GM10248 (cell line): ENCODE measurements at regions not wholly inside any gene's neighbourhood (a gene's known extent, or its start where the extent isn't known, plus 50 kb on each side); places are given as distances from the start of the nearest gene placed in this dataset.
"Not testable (repeated sequence)": the region's sequence is repeated elsewhere in the genome, so short reads cannot be mapped to it uniquely, and the experiment has no call there.

ENCODE experiments used
- CTCF ChIA-PET: fragments of 300-600 bp; sonication (Branson Sonifier 250); formaldehyde crosslinking; extraction: SDS; loops from one replicate; lab custom pipeline; 2021; ENCODE audit warnings: antibody characterized with exemption; lab: Yijun Ruan, JAX
- POLR2A ChIA-PET: fragments of 350-650 bp; sonication (Branson Sonifier 250); formaldehyde crosslinking; extraction: SDS; loops from one replicate; lab custom pipeline; 2020; ENCODE audit warnings: antibody characterized with exemption; lab: Yijun Ruan, JAX
- DNase-seq: peaks from one replicate; pipeline ENCODE4 v3.0.0; 2012; ENCODE audit errors: extremely low spot score
- CTCF ChIP-seq: IDR thresholded peaks from 2 replicates; pipeline ENCODE4 v1.5.1; 2012; ENCODE audit warnings: mild to moderate bottlenecking, low read depth; ENCODE audit errors: extremely low read depth, missing control alignments, control extremely low read depth

DNA sequence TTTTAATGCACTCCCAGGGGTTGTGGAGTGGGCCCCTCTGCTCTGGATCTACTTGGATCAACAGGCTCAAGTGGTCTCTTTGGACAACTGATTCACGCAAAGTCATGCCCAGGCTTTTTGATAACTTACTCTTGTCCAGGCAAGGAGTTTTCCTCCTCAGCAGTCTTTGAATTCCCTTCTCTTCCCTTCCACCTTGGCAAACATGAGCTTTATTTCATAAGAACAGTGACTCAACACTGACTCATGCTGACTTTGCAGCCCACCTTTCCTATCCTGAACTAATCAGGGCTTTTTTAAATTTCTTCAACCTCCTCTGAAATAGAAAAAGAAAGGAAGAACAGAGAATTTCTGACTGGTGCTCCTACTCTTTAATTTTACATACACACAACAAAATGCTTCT lies 132.1 kb upstream of the LDB2 start:
- ChIA-PET POLR2A (no interaction called here), CTCF (no interaction called here)
- DNase-seq: no peak
- TF ChIP-seq CTCF: no peak

DNA sequence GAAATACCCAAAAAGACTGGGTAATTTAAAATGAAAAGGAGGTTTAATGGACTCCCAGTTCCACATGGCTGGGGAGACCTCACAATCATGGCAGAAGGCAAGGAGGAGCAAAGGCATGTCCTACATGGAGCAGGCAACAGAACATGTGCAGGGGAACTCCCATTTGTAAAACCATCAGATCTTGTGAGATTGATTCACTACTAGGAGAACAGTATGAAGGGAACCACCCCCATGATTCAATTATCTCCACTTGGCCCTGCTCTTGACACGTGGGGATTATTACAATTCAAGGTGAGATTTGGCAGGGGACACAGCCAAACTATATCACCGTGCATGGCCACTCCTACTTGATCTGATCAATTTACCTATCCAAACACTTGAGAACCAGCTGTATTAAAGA lies 131.5 kb upstream of the LDB2 start:
- ChIA-PET POLR2A (no interaction called here), CTCF (no interaction called here)
- DNase-seq: no peak
- no peak for TF ChIP-seq CTCF

DNA sequence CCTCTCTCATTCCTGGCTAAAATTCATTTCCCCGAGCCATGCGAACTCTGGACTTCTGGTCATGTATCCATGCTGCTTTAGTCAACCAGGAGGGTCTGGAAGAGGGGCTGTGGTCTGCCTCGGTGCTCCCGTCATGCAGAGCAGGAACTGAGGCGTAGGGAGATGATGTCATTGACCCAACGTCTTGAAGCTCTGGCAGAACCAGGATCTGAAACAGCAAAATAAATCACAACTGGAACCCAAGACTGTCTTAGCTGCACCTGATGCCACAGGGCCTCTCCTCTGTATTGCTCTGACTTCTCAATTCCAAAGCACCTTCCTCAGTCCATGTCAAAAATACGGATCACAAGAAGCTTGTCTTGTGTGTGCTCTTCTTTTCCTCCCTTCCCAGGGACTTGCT lies 131.0 kb upstream of the LDB2 start:
- CTCF ChIA-PET: no interaction called here
- no peak for TF ChIP-seq CTCF
- no peak for DNase-seq
- POLR2A ChIA-PET: no interaction called here

GRCh38 chr4:17027495-17027894 lies 129.1 kb upstream of the LDB2 start:
- POLR2A ChIA-PET: no interaction called here
- DNase-seq: no peak
- CTCF ChIA-PET: no interaction called here
- TF ChIP-seq CTCF: no peak

DNA sequence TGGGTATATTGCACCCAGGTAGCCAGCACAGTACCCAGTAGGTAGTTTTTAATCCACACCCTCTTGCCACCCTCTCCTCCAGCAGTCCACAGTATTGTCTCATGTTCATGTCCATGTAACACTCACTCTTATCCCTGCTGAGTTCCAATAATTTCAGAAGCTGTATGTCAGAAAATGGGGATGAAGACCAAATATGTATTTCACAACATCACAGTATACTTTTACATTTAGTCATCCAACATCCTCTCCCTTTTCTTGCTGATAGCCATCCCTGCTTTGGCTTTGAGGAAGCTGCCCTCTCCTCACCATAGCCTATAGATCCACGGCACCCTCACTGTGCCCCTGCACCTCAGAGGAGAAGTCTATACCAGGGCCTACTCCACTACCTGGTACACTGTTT lies 126.0 kb upstream of the LDB2 start:
- ChIA-PET CTCF (interaction anchor here (1.4 kb wide), 1 partner anchor 15 kb away, joined by 3 read pairs; no protein-coding TSS in a partner anchor), POLR2A (no interaction called here)
- TF ChIP-seq CTCF: no peak
- DNase-seq: no peak

- CTCF ChIA-PET: interaction anchor here (1.1 kb wide), 1 partner anchor 44 kb away, joined by 3 read pairs; no protein-coding TSS in a partner anchor
- DNase-seq: no peak
- no peak for TF ChIP-seq CTCF
- POLR2A ChIA-PET: no interaction called here
Measured at GRCh38 chr4:17020901-17021300, 122.5 kb upstream of the LDB2 start.

DNA sequence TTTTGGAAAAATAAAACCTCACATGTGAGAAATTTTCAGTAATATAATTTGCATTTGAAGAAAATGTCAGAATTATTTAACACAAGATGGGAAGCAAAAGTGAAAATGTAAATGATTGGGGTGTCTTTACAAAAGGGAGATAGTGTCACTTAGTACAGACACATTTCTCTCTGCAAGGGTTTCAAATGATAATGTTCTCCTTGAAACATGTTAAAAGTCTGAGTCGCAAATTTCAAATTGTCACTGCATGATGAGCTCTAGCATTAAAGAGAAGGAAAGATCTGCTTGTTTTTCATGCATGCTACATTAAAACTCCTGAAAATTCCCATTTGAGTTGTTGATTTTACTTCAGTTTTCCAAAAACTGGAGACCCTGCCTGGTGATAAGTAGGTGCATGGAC lies 122.0 kb upstream of the LDB2 start:
- POLR2A ChIA-PET: no interaction called here
- CTCF ChIA-PET: no interaction called here
- no peak for TF ChIP-seq CTCF
- DNase-seq: no peak

DNA sequence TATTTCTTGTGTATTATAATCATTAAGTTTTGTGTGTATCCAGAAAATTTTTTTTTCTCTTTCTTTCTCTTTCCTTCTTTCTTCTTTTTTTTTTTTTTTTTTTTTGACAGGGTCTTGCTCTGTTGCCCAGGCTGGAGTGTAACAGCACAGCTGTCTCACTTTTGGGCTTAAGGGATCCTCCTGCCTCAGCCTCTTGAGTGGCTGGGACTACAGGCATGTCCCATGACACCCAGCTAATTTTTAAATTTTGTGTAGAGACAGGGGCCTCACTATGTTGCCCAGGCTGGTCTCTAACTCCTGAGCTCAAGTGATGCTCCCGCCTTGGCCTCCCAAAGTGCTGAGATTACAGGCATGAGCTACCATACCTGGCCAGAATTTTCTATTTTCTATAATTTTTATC lies 120.2 kb upstream of the LDB2 start:
- DNase-seq, POLR2A ChIA-PET: not testable (repeated sequence)
- CTCF ChIA-PET: interaction anchor here (1.4 to 1.5 kb wide), 2 partner anchors 8 to 25 kb away, joined by 3 to 6 read pairs; no protein-coding TSS in a partner anchor
